CD14-positive monocyte (primary cell): ENCODE measurements at regions not wholly inside any gene's neighbourhood (a gene's known extent, or its start where the extent isn't known, plus 50 kb on each side); places are given as distances from the start of the nearest gene placed in this dataset.

Source experiments
- DNase-seq, 3 donors: peaks; one replicate each; pipeline ENCODE4 v3.0.0-alpha.2; 2011 to 2022
- H2AFZ ChIP-seq: 2 replicates; pipeline ENCODE4 v1.6.0; 2012; ENCODE audit warnings: mild to moderate bottlenecking, low read depth, low read length, inconsistent platforms; ENCODE audit not compliant: insufficient read depth, poor library complexity, severe bottlenecking
- H3K27ac ChIP-seq, 2 donors: 1 replicate in 1 of 2; 2 replicates in 1 of 2; pipeline ENCODE4 v1.5.1; 2012 to 2013; ENCODE audit warnings: low read length in 2 of 2, control low read depth in 1 of 2, inconsistent platforms in 1 of 2, low read depth in 1 of 2, mild to moderate bottlenecking in 1 of 2
- H3K27me3 ChIP-seq, 2 donors: one replicate each; pipeline versions ENCODE4 v1.6.0 to v1.6.1; 2011 to 2013; ENCODE audit warnings: low read length in 2 of 2; ENCODE audit not compliant: control insufficient read depth in 2 of 2, insufficient read depth in 2 of 2
- H3K36me3 ChIP-seq, 2 donors: replicated peaks in 1 of 2; 1 replicate in 1 of 2; 2 replicates in 1 of 2; pipeline versions ENCODE4 v1.5.1 to v1.6.1; 2012 to 2013; ENCODE audit warnings: low read length in 2 of 2, control low read depth in 1 of 2, inconsistent platforms in 1 of 2, mild to moderate bottlenecking in 1 of 2; ENCODE audit not compliant: insufficient read depth in 2 of 2, control insufficient read depth in 1 of 2
- H3K4me1 ChIP-seq, 2 donors: 1 replicate in 1 of 2; 2 replicates in 1 of 2; pipeline versions ENCODE4 v1.5.1 to v1.6.1; 2012 to 2013; ENCODE audit warnings: low read length in 2 of 2, control low read depth in 1 of 2, inconsistent platforms in 1 of 2, mild to moderate bottlenecking in 1 of 2, moderate library complexity in 1 of 2; ENCODE audit not compliant: insufficient read depth in 2 of 2, control insufficient read depth in 1 of 2
- H3K4me2 ChIP-seq: replicated peaks from 2 replicates; pipeline ENCODE3; 2012; ENCODE audit warnings: low read length, moderate library complexity, mild to moderate bottlenecking; ENCODE audit not compliant: poor library complexity, severe bottlenecking; ENCODE audit errors: extremely low read depth
- H3K4me3 ChIP-seq, 3 experiments: fragments of 200-600 bp in 1 of 3; sonication (generic) in 1 of 3; replicated peaks in 1 of 3; 1 replicate in 2 of 3; 2 replicates in 1 of 3; pipeline ENCODE4 v1.5.1; 2011 to 2013; ENCODE audit warnings: low read length in 3 of 3, mild to moderate bottlenecking in 3 of 3, control low read depth in 2 of 3, low read depth in 2 of 3, inconsistent platforms in 1 of 3, moderate library complexity in 1 of 3
- H3K79me2 ChIP-seq: 2 replicates; pipeline ENCODE4 v1.6.0; 2012; ENCODE audit warnings: mild to moderate bottlenecking, control low read depth, inconsistent platforms, low read length, moderate library complexity; ENCODE audit not compliant: insufficient read depth
- H3K9ac ChIP-seq: 2 replicates; pipeline ENCODE4 v1.6.0; 2017; ENCODE audit warnings: low read length, mild to moderate bottlenecking; ENCODE audit not compliant: insufficient read depth, poor library complexity, severe bottlenecking
- H3K9me3 ChIP-seq, 2 donors: replicated peaks in 1 of 2; 1 replicate in 1 of 2; 2 replicates in 1 of 2; pipeline versions ENCODE4 v1.5.1 to v1.6.1; 2012 to 2013; ENCODE audit warnings: low read length in 2 of 2, control low read depth in 1 of 2; ENCODE audit not compliant: control insufficient read depth in 1 of 2, insufficient read depth in 1 of 2
- H4K20me1 ChIP-seq: 2 replicates; pipeline ENCODE4 v1.6.0; 2012; ENCODE audit warnings: mild to moderate bottlenecking, low read length, control low read depth, moderate library complexity; ENCODE audit not compliant: insufficient read depth
- H3K27ac Mint-ChIP-seq, 7 donors: one replicate each; pipeline ENCODE4 v1.8.0; 2020; ENCODE audit warnings: mild to moderate bottlenecking in 7 of 7, mixed read lengths in 7 of 7, moderate library complexity in 6 of 7, inconsistent platforms in 2 of 7
- H3K27me3 Mint-ChIP-seq, 3 donors: one replicate each; pipeline ENCODE4 v1.8.0; 2021 to 2022; ENCODE audit warnings: low read depth in 3 of 3, mild to moderate bottlenecking in 3 of 3, mixed read lengths in 3 of 3, moderate library complexity in 3 of 3, inconsistent platforms in 1 of 3
- H3K36me3 Mint-ChIP-seq, 2 donors: one replicate each; pipeline ENCODE4 v1.8.0; 2020; ENCODE audit warnings: mixed read lengths in 2 of 2, inconsistent platforms in 1 of 2, mild to moderate bottlenecking in 1 of 2
- H3K4me1 Mint-ChIP-seq: one replicate; pipeline ENCODE4 v1.8.0; 2020; ENCODE audit warnings: mild to moderate bottlenecking, mixed read lengths
- H3K4me3 Mint-ChIP-seq, 2 donors: one replicate each; pipeline ENCODE4 v1.8.0; 2020; ENCODE audit warnings: mild to moderate bottlenecking in 2 of 2, mixed read lengths in 2 of 2, moderate library complexity in 1 of 2
- H3K9me3 Mint-ChIP-seq, 7 donors: one replicate each; pipeline ENCODE4 v1.8.0; 2020 to 2022; ENCODE audit warnings: mixed read lengths in 7 of 7, mild to moderate bottlenecking in 6 of 7, moderate library complexity in 6 of 7, inconsistent platforms in 2 of 7
- WGBS: methylation state at CpG from one replicate; pipeline ENCODE4 v1.1.5; 2013; ENCODE audit warnings: missing lambda C conversion rate; ENCODE audit not compliant: insufficient coverage; 5-methylcytosine and 5-hydroxymethylcytosine counted together
- intact Hi-C, 2 donors: fragments of 100-400 bp; cut with micrococcal nuclease; formaldehyde crosslinking; loops; one replicate each; pipeline versions ENCODE4 v1.15.0 to v1.15.1; 2023
- TF ChIP-seq, protein P1 (sequence below): fragments of 200-600 bp; IDR thresholded peaks from one replicate; pipeline ENCODE4 v1.8.0; 2022; ENCODE audit warnings: antibody characterized with exemption, mild to moderate bottlenecking

DNA sequence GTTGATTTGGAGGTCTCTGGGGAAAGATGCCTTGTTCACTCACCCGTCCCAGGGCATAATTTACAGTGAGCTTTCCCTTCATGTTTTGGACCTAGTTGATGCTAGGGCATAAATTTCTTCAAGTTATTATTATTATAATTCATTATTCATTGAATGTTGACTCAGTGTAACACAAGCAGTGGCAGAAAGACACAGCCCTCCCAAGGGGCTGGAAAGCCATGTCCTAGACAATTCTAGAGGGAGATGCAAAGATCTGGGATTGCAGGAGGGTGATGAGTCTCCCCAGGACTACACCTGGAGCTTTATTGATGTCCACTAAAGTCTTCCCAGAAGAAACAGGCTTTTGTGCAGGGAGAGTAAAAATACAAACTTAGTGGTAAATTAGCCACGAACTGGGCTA lies 322.0 kb upstream of the MOCS1 start:
- H3K4me2 ChIP-seq: no peak overlapping the region
- DNase-seq: no peak
- Mint-ChIP-seq H3K9me3 (peaks cover 0 to 3% (median 0%) of the 10 kb centered on the region in 7 donors), H3K27ac (no peak overlapping the region), H3K4me1 (no peaks in the 10 kb centered on the region), H3K4me3 (no peak overlapping the region), H3K36me3 (no peaks in the 10 kb centered on the region), H3K27me3 (peaks cover 0 to 5% (median 1%) of the 10 kb centered on the region in 3 donors)
- H3K4me1 ChIP-seq: no peaks in the 10 kb centered on the region
- TF ChIP-seq, protein P1, sequence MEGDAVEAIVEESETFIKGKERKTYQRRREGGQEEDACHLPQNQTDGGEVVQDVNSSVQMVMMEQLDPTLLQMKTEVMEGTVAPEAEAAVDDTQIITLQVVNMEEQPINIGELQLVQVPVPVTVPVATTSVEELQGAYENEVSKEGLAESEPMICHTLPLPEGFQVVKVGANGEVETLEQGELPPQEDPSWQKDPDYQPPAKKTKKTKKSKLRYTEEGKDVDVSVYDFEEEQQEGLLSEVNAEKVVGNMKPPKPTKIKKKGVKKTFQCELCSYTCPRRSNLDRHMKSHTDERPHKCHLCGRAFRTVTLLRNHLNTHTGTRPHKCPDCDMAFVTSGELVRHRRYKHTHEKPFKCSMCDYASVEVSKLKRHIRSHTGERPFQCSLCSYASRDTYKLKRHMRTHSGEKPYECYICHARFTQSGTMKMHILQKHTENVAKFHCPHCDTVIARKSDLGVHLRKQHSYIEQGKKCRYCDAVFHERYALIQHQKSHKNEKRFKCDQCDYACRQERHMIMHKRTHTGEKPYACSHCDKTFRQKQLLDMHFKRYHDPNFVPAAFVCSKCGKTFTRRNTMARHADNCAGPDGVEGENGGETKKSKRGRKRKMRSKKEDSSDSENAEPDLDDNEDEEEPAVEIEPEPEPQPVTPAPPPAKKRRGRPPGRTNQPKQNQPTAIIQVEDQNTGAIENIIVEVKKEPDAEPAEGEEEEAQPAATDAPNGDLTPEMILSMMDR: no peak
- H3K4me3 ChIP-seq: no peak overlapping the region
- no peak overlapping the region for H2AFZ ChIP-seq
- intact Hi-C loops: no loop called here
- H4K20me1 ChIP-seq: no peaks in the 10 kb centered on the region
- H3K27ac ChIP-seq: no peak overlapping the region
- no peaks in the 10 kb centered on the region for H3K9me3 ChIP-seq
- H3K9ac ChIP-seq: no peak overlapping the region
- no peaks in the 10 kb centered on the region for H3K79me2 ChIP-seq
- WGBS: no CpG with 5 or more reads among the region's 2 CpGs
- peaks cover 0 to 2% of the 10 kb centered on the region in 2 donors for H3K27me3 ChIP-seq
- H3K36me3 ChIP-seq: no peaks in the 10 kb centered on the region

DNA sequence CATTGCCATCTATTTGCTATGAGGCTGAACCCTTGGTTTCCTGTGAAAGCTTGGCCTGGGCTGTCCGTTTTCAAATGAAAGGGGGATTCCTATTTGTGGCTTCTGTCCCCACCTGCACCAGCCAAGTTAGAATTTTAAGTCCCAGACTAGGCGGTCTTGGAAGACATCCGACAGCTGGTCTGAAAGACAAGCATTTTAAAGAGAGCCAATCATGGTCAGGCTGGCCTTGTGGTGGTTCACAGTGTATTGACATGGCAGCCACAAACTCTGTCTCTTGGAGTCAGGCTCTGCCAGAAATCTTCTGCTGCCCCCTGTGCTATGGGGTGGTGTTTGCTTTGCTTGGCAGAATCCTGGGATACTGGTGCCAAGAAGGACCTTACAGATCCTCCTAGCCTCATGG lies 319.2 kb upstream of the MOCS1 start:
- no peak overlapping the region for H3K4me2 ChIP-seq
- H4K20me1 ChIP-seq: no peaks in the 10 kb centered on the region
- 91% methylated on average over 3 of the region's 3 CpGs for WGBS
- no peak overlapping the region for H2AFZ ChIP-seq
- no peaks in the 10 kb centered on the region for H3K4me1 Mint-ChIP-seq
- TF ChIP-seq, protein P1: no peak
- no peaks in the 10 kb centered on the region for H3K79me2 ChIP-seq
- H3K27me3 Mint-ChIP-seq: peaks cover 1 to 3% (median 3%) of the 10 kb centered on the region in 3 donors
- peaks cover 0 to 1% (median 0%) of the 10 kb centered on the region in 7 donors for H3K9me3 Mint-ChIP-seq
- H3K9me3 ChIP-seq: no peaks in the 10 kb centered on the region
- H3K27ac ChIP-seq: no peak overlapping the region
- no peak for DNase-seq
- H3K27ac Mint-ChIP-seq: no peak overlapping the region
- no peaks in the 10 kb centered on the region for H3K4me1 ChIP-seq
- intact Hi-C loops: no loop called here
- H3K4me3 Mint-ChIP-seq: no peak overlapping the region
- H3K9ac ChIP-seq: no peak overlapping the region
- no peaks in the 10 kb centered on the region for H3K27me3 ChIP-seq
- no peaks in the 10 kb centered on the region for H3K36me3 Mint-ChIP-seq
- no peaks in the 10 kb centered on the region for H3K36me3 ChIP-seq
- H3K4me3 ChIP-seq: no peak overlapping the region
